ENCODE measurements at regions not wholly inside any gene's neighbourhood (a gene's known extent, or its start where the extent isn't known, plus 50 kb on each side); places are given as distances from the start of the nearest gene placed in this dataset.
"Not testable (repeated sequence)": the region's sequence is repeated elsewhere in the genome, so short reads cannot be mapped to it uniquely, and the experiment has no call there.

GRCh38 chr12:9337656-9338055, 129.5 kb upstream of the PZP start:
- DNase-seq (ENCODE audit: low read depth) = no peak

GRCh38 chr12:9336375-9337011, 128.3 kb upstream of the PZP start:
- DNase-seq (ENCODE audit: low read depth) = not testable (repeated sequence)

- no peak for DNase-seq (ENCODE audit: low read depth)
These were observed 127.7 kb upstream of the PZP start for GRCh38 chr12:9335867-9336266.

GRCh38 chr12:9334964-9335363, 126.8 kb upstream of the PZP start:
- no peak for DNase-seq (ENCODE audit: low read depth)

- DNase-seq (ENCODE audit: low read depth) = no peak
These were observed 126.0 kb upstream of the PZP start for GRCh38 chr12:9334041-9334692.

GRCh38 chr12:9333161-9333560, 125.0 kb upstream of the PZP start:
- no peak for DNase-seq (ENCODE audit: low read depth)

GRCh38 chr12:9332564-9332963, 124.4 kb upstream of the PZP start:
- no peak for DNase-seq (ENCODE audit: low read depth)

- peak; percentile 27 for DNase-seq (ENCODE audit: low read depth)
These were observed 123.0 kb upstream of the PZP start for GRCh38 chr12:9331218-9331626.

GRCh38 chr12:9329019-9329418, 120.8 kb upstream of the PZP start:
- DNase-seq (ENCODE audit: low read depth) = no peak

GRCh38 chr12:9328065-9328464, 119.9 kb upstream of the PZP start:
- no peak for DNase-seq (ENCODE audit: low read depth)

- DNase-seq (ENCODE audit: low read depth) = no peak
These were observed 119.1 kb upstream of the PZP start for GRCh38 chr12:9327320-9327719.

- DNase-seq (ENCODE audit: low read depth) = not testable (repeated sequence)
These were observed 118.7 kb upstream of the PZP start for GRCh38 chr12:9326849-9327248.

GRCh38 chr12:9326085-9326484, 117.9 kb upstream of the PZP start:
- no peak for DNase-seq (ENCODE audit: low read depth)

- DNase-seq (ENCODE audit: low read depth) = no peak
These were observed 117.3 kb upstream of the PZP start for GRCh38 chr12:9325471-9325870.

GRCh38 chr12:9324782-9325181, 116.6 kb upstream of the PZP start:
- DNase-seq (ENCODE audit: low read depth) = no peak

- no peak for DNase-seq (ENCODE audit: low read depth)
These were observed 115.0 kb upstream of the PZP start for GRCh38 chr12:9323144-9323681.

- peak; percentile 81 for DNase-seq (ENCODE audit: low read depth)
These were observed 111.6 kb upstream of the PZP start for GRCh38 chr12:9319842-9320173.

GRCh38 chr12:9319044-9319841, 111.0 kb upstream of the PZP start:
- peak; percentile 2 for DNase-seq (ENCODE audit: low read depth)

GRCh38 chr12:9313479-9313878, 105.3 kb upstream of the PZP start:
- DNase-seq (ENCODE audit: low read depth) = peak; percentile 4

- not testable (repeated sequence) for DNase-seq (ENCODE audit: low read depth)
These were observed 104.5 kb upstream of the PZP start for GRCh38 chr12:9312406-9313392.

GRCh38 chr12:9311454-9311853, 103.3 kb upstream of the PZP start:
- not testable (repeated sequence) for DNase-seq (ENCODE audit: low read depth)

GRCh38 chr12:9310645-9311044, 102.5 kb upstream of the PZP start:
- not testable (repeated sequence) for DNase-seq (ENCODE audit: low read depth)

All from renal cortical epithelial cell (primary cell).